ENCODE measurements at regions not wholly inside any gene's neighbourhood (a gene's known extent, or its start where the extent isn't known, plus 50 kb on each side); places are given as distances from the start of the nearest gene placed in this dataset.

DNA sequence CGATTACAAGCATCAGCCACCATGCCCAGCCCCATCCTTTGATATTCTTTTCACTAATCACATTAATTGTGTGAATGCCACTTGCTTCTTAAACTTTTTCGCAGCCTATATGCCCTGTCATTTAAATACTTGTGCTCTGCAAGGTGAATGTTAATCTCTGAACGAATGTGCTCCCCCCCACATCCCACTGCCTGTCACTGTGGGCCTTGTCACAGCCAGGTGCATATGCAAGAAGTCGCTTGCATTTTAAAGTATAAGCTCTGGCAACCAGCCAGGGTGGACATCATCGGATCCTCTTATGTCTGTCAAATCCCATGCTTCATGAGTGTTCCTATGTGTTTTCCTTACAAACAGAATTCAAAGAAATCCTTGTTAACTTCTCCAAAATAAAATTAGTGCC is 304.4 kb downstream of the GALR1 start:
- no peak overlapping the region for H3K4me3 ChIP-seq (ENCODE audit: low read depth, low read length)
- TF ChIP-seq, protein P1, sequence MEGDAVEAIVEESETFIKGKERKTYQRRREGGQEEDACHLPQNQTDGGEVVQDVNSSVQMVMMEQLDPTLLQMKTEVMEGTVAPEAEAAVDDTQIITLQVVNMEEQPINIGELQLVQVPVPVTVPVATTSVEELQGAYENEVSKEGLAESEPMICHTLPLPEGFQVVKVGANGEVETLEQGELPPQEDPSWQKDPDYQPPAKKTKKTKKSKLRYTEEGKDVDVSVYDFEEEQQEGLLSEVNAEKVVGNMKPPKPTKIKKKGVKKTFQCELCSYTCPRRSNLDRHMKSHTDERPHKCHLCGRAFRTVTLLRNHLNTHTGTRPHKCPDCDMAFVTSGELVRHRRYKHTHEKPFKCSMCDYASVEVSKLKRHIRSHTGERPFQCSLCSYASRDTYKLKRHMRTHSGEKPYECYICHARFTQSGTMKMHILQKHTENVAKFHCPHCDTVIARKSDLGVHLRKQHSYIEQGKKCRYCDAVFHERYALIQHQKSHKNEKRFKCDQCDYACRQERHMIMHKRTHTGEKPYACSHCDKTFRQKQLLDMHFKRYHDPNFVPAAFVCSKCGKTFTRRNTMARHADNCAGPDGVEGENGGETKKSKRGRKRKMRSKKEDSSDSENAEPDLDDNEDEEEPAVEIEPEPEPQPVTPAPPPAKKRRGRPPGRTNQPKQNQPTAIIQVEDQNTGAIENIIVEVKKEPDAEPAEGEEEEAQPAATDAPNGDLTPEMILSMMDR (IDR thresholded peaks at IDR 0.05; ENCODE audit: low read depth, low read length), result no peak

DNA sequence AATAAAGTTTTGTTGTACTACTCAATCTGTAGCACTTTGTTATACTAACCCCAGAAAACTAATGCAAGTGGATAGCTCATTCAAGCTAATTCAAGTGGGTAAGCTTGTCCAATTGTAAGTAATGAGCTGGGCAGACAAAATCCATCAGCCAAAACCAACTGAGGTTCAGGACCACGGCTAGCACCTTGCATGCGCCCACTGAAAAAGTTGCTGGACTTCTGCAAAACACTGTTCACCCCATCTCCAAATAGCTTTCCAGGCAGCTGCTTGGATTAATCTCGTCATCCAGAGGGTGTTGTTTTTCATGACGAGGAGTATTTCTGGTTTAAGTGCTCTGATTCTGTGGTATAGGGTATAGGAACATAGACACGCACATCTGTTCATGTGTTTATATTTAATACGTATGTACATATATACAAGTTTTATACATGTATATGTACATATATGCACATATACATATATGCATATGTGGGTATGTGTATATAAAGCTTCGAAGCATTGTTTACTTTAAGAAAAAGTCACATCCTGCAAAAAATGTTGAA is 307.5 kb downstream of the GALR1 start:
- TF ChIP-seq, protein P1 (IDR thresholded peaks at IDR 0.05; ENCODE audit: low read depth, low read length), result no peak
- no peak overlapping the region for H3K4me3 ChIP-seq (ENCODE audit: low read depth, low read length)

DNA sequence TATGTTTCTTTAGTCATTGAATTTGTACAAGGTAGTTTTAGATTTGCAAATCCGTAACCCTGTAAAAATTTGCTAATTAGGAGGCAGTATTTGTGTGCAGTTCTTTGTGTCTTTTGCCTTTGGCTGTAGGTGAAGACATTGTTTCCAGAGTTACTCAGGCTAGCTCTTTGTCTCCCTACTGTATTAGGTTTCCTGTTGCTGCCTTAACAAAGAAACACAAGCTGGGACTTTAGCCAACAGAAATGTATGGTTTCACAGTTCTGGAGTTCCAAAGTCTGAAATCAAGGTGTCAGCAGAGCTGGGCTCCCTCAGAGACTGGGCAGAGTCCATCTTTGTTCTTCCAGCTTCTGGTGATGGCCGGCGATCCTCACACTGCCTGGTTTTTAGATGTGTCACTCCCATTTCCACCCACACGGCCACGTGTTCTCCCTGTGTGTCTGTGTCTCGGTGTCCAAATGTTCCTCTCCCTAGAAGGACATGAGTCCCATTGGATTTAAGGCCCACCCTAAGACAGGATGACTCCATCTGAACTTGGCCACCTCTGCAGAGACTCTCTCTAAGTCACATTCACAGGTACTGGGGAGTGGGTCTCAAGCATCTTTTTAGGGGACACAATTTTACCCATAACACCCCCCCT is 309.7 kb downstream of the GALR1 start:
- TF ChIP-seq, protein P1 (IDR thresholded peaks at IDR 0.05; ENCODE audit: low read depth, low read length), result no peak; the same call in 1 of the 2 replicates
- no peak overlapping the region for H3K4me3 ChIP-seq (ENCODE audit: low read depth, low read length)

DNA sequence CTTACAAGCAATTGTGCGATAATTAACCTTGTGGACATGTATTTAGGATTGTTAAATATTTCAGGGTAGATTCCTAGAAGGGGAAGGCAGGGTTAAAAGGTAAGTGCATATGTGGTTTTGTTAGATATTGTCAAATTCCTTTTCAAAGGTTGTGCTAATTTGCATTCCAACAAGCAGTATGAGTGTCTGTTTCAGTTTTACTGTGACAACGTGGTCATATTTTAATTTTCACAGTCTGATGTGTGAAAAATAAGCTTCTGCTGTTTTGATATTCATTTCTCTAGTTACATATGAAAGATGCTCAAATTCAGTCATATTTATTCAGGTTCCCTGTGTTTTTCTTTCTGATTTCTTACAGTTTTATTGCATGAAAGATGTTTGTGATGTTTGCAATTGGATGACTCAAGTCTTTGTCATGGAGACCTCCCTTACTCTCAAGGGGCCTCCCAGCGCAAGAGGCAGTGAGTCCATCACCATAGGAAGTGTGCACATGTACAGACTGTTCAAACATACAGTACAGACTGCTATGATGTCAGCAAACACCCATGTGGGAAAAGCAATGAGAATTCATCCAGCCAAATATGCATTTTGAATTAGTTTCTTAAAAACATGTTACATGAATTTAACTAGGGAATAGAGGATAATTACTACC is 310.8 kb downstream of the GALR1 start:
- TF ChIP-seq, protein P1 (IDR thresholded peaks at IDR 0.05; ENCODE audit: low read depth, low read length), result no peak

DNA sequence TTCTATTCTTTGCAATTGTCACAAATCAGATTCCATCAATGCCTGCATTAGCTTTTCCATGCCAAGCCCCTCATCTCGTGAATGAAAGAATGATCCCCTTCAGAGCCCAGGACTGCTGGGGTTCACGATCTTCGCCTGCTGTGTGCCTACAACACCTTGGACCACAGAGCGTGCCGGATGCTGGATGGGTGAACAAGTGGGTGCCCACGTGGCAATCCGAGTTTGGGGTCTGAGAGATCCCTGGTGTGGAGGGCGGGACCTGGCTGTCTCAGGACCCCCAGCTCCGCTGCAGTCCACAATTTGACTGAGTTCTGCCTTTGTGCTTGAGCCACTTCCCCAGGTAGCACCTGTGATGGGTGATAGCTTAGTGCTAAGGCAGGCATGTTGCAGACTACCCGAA is 317.0 kb downstream of the GALR1 start:
- no peak overlapping the region for H3K4me3 ChIP-seq (ENCODE audit: low read depth, low read length)

More for the DNA sequence above, 310.8 kb downstream of the GALR1 start:
- H3K4me3 ChIP-seq (ENCODE audit: low read depth, low read length), result no peak overlapping the region

DNA sequence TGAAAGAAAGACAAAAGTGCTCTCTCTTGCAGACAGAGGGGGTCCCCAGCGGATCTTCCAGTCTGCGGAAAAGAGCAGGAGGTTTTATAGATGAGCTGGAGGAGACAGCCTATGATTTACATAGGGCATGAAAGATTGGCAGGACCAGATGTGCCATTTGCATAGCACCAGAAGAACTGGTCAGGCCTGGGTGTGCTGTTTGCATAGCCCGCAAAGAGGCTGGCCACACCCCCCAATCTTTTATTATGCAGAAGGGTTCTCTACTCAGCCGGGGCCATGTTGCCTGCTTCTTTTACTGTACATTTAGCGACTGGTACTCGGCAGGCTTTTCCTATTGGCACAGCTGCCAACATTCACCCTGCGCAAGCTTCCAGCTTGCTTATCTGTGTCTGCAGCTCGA is 317.6 kb downstream of the GALR1 start:
- TF ChIP-seq, protein P1 (IDR thresholded peaks at IDR 0.05; ENCODE audit: low read depth, low read length), result no peak
- H3K4me3 ChIP-seq (ENCODE audit: low read depth, low read length), result no peak overlapping the region

More for the DNA sequence above, 317.0 kb downstream of the GALR1 start:
- TF ChIP-seq, protein P1 (IDR thresholded peaks at IDR 0.05; ENCODE audit: low read depth, low read length), result no peak

DNA sequence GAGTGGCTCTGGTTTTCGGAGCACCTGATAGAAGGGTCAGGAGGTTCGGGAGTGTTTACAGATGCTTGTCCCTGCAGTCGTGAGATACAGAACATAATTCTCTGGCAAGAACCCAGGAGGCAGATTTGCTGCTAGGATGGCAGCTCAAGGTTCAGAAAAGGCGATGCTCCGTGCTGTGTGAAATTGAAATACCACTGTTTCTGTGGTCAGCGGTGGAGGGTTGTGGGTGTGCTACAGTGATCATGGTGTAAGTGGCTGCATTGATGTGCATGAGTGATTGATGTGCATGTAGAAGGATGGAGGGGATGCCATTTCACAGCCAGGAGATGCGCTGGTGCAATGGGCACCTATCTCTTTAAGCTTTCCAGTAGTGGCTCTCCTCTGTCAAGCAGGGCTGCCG is 322.1 kb downstream of the GALR1 start:
- no peak overlapping the region for H3K4me3 ChIP-seq (ENCODE audit: low read depth, low read length)
- TF ChIP-seq, protein P1 (IDR thresholded peaks at IDR 0.05; ENCODE audit: low read depth, low read length), result no peak
